ENCODE measurements at regions not wholly inside any gene's neighbourhood (a gene's known extent, or its start where the extent isn't known, plus 50 kb on each side); places are given as distances from the start of the nearest gene placed in this dataset.

DNA sequence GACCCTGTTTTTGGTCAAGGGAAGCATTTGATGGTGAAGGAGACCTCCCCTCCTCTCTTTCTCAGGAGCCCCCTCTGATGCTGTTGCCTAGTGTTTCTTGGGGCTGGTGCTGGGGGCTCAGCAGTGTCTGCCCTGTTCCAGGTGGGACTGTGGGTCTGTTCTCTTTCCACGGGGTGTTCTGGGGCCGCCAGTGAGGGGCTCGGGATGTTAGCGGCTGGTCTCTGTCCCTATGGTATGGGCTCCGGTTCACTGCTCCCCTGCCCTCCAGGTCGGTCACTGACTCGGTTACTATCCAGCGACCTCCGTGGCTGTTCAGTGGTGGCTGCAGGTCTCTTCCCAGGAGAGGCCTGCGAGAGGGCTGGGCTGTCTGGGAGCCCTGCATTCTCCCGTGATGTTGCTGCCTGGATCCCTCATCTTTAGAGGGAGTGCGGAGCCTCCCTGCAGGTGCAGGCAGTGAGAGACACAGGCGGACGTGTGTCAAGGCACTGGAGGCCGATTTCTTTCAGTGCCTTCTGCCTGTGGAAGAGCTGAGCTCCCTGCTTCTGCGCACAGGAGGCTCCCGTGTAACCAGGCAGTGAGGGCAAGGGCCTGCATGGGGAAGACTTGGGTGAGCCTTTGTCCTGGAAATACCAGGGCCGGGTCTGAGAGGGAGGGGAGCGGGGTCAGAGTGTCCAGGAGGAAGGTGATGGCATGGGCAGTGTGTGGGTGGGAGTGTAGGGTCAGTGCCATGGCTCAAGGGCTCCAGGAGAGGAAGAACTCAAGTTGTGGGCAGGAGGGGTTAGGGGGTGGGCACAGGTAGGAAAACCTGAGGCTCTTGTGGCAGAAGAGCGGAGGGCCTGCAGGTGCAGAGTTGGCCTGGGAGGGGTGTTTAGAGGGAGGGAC, 362.6 kb downstream of the TMEM121 start:
- H3K9me3 Mint-ChIP-seq = no peaks in the 10 kb centered on the region
- no peaks in the 10 kb centered on the region for H3K4me1 Mint-ChIP-seq (ENCODE audit: low read depth)
- Histone ChIP-seq H3K4me1 (ENCODE audit: insufficient read depth, low read length) (no peaks in the 10 kb centered on the region), H3K9me3 (ENCODE audit: control insufficient read depth in 1 of 2, insufficient read depth in 1 of 2, low read length in 2 of 2) (no peaks in the 10 kb centered on the region), H3K4me3 (ENCODE audit: low read length) (no peak overlapping the region), H3K27ac (ENCODE audit: low read depth in 1 of 2, low read length in 2 of 2) (no peak overlapping the region), H3K36me3 (ENCODE audit: insufficient read depth, low read length) (no peaks in the 10 kb centered on the region), H3K27me3 (ENCODE audit: control insufficient read depth in 1 of 2, insufficient read depth in 2 of 2, low read length in 2 of 2) (peaks cover 0 to 6% of the 10 kb centered on the region in 2 experiments)
- intact Hi-C loops (cut with DNase I, micrococcal nuclease) = no loop called here
- DNase-seq = no peak
- no peak for ATAC-seq (ENCODE audit: poor library complexity)
- no peak overlapping the region for H3K4me3 Mint-ChIP-seq
- TF ChIP-seq, protein P1, sequence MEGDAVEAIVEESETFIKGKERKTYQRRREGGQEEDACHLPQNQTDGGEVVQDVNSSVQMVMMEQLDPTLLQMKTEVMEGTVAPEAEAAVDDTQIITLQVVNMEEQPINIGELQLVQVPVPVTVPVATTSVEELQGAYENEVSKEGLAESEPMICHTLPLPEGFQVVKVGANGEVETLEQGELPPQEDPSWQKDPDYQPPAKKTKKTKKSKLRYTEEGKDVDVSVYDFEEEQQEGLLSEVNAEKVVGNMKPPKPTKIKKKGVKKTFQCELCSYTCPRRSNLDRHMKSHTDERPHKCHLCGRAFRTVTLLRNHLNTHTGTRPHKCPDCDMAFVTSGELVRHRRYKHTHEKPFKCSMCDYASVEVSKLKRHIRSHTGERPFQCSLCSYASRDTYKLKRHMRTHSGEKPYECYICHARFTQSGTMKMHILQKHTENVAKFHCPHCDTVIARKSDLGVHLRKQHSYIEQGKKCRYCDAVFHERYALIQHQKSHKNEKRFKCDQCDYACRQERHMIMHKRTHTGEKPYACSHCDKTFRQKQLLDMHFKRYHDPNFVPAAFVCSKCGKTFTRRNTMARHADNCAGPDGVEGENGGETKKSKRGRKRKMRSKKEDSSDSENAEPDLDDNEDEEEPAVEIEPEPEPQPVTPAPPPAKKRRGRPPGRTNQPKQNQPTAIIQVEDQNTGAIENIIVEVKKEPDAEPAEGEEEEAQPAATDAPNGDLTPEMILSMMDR (IDR thresholded peaks at IDR 0.05) = no peak
- H3K36me3 Mint-ChIP-seq (ENCODE audit: low read depth) = no peaks in the 10 kb centered on the region
- no peak overlapping the region for H3K27ac Mint-ChIP-seq
- POLR2A ChIA-PET = no interaction called here
- H3K27me3 Mint-ChIP-seq = peaks cover 30% of the 10 kb centered on the region
- CTCF ChIA-PET = no interaction called here

DNA sequence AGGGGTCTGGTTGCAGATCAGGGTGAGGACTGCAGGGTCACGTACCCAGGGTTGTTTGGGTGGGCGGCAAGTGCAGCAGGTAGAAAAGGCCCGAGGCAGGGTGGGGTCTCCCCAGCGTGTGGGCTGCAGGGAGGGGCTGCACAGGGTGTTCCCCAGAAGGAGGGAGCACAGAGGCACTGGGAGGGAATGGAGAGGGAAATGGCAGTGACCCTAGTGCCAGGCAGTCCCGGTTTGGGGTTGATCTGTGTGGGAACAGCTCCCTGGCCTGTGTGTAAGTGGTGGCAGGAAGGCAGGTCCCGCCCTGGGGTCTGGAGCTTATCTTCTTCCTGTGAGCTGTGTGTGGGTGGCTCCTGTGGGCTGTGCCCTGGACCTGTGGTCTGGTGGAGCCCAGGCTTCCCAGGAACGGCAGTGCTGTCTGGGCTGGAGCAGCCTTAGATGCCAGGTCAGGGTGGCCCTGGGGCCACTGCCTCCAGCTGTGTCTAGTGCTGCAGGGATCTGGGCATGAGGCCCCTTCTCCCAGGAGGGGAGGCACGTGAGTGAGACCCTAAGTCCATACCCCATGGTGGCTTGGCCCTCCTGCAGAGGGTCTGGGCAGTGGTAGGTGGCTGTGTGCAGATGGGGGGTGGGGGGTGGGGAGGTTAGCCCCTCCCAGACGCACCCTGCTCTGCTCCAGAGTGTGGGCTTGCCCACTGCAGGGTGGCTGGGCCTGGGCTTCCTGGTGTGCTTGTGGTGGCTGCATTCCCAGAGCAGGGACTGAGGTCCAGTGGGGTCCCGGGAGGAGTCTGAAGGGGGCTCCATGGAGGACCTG, 363.5 kb downstream of the TMEM121 start:
- no peak overlapping the region for H3K27ac ChIP-seq (ENCODE audit: low read depth in 1 of 2, low read length in 2 of 2)
- H3K4me3 ChIP-seq (ENCODE audit: low read length) = no peak overlapping the region
- TF ChIP-seq, protein P1 (IDR thresholded peaks at IDR 0.05) = no peak
- DNase-seq (peak in 1 of 14 experiments; percentile 24), ATAC-seq (ENCODE audit: poor library complexity) (no peak)
- H3K27ac Mint-ChIP-seq = no peak overlapping the region
- POLR2A ChIA-PET = no interaction called here
- CTCF ChIA-PET = no interaction called here
- no peak overlapping the region for H3K4me3 Mint-ChIP-seq
- H3K36me3 ChIP-seq (ENCODE audit: insufficient read depth, low read length) = no peaks in the 10 kb centered on the region
- intact Hi-C loops (cut with DNase I, micrococcal nuclease) = no loop called here
- peaks cover 0 to 6% of the 10 kb centered on the region in 2 experiments for H3K27me3 ChIP-seq (ENCODE audit: control insufficient read depth in 1 of 2, insufficient read depth in 2 of 2, low read length in 2 of 2)
- no peaks in the 10 kb centered on the region for H3K9me3 ChIP-seq (ENCODE audit: control insufficient read depth in 1 of 2, insufficient read depth in 1 of 2, low read length in 2 of 2)
- no peaks in the 10 kb centered on the region for H3K36me3 Mint-ChIP-seq (ENCODE audit: low read depth)
- peaks cover 30% of the 10 kb centered on the region for H3K27me3 Mint-ChIP-seq
- no peaks in the 10 kb centered on the region for H3K4me1 Mint-ChIP-seq (ENCODE audit: low read depth)
- H3K4me1 ChIP-seq (ENCODE audit: insufficient read depth, low read length) = no peaks in the 10 kb centered on the region
- no peaks in the 10 kb centered on the region for H3K9me3 Mint-ChIP-seq

DNA sequence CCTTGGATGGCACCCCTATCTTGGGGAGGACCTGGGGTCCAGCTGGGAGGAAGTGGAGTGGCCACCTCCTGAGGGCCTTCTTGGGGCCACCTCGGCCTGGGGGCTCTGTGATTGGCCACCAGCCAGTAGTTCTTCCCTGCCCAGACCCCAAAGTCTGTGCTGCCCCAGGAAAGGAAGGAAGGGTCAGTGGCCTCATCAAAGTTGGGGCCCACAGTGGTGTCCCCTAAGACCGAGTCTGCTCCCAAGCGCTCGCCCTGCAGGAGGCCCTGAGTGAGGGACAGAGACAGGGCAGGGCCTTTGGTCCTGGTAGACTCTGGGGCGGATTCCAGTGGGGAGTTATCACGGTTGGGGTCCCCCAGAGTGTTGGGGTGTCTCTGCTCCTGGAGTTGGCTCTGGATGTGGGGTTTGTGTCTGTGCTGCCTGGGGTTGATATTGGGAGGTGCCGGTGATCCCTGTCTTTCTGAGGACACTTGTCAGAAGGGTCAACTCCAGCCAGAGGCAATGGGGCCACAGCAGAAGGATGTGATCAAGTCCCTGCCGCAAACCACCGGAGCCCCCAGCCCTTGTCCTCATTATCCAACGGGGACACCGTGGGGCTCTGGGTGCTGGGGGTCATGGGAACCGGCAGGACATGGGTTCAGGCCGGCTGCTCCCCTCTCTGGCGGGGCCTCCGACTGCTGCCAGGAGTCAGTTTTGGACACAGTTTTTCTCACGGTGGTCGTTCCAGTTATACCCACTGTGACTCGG, 364.3 kb downstream of the TMEM121 start:
- H3K4me1 Mint-ChIP-seq (ENCODE audit: low read depth) = no peaks in the 10 kb centered on the region
- no peak overlapping the region for H3K4me3 Mint-ChIP-seq
- H3K27ac Mint-ChIP-seq = no peak overlapping the region
- H3K9me3 Mint-ChIP-seq = no peaks in the 10 kb centered on the region
- Histone ChIP-seq H3K27ac (ENCODE audit: low read depth in 1 of 2, low read length in 2 of 2) (no peak overlapping the region), H3K36me3 (ENCODE audit: insufficient read depth, low read length) (no peaks in the 10 kb centered on the region), H3K4me3 (ENCODE audit: low read length) (no peak overlapping the region), H3K9me3 (ENCODE audit: control insufficient read depth in 1 of 2, insufficient read depth in 1 of 2, low read length in 2 of 2) (no peaks in the 10 kb centered on the region), H3K4me1 (ENCODE audit: insufficient read depth, low read length) (no peaks in the 10 kb centered on the region), H3K27me3 (ENCODE audit: control insufficient read depth in 1 of 2, insufficient read depth in 2 of 2, low read length in 2 of 2) (peaks cover 0 to 6% of the 10 kb centered on the region in 2 experiments)
- no peak for ATAC-seq (ENCODE audit: poor library complexity)
- DNase-seq = peak in 2 of 14 experiments; percentile 2 to 29
- intact Hi-C loops (cut with DNase I, micrococcal nuclease) = no loop called here
- H3K27me3 Mint-ChIP-seq = peaks cover 30% of the 10 kb centered on the region
- ChIA-PET CTCF (no interaction called here), POLR2A (no interaction called here)
- TF ChIP-seq, protein P1 (IDR thresholded peaks at IDR 0.05) = no peak
- no peaks in the 10 kb centered on the region for H3K36me3 Mint-ChIP-seq (ENCODE audit: low read depth)

Data from CD4-positive, alpha-beta T cell (primary cell).